Brain microvascular endothelial cell (primary cell): ENCODE measurements at regions not wholly inside any gene's neighbourhood (a gene's known extent, or its start where the extent isn't known, plus 50 kb on each side); places are given as distances from the start of the nearest gene placed in this dataset.

Source experiments
- DNase-seq: peaks from one replicate; pipeline ENCODE4 v3.0.0-alpha.2; 2020
- H3K27ac ChIP-seq: fragments of 250-450 bp; sonication (Bioruptor Pico); 2 replicates; pipeline ENCODE4 v1.5.1; 2020; ENCODE audit warnings: mild to moderate bottlenecking, moderate library complexity
- H3K27me3 ChIP-seq: fragments of 250-450 bp; sonication (Bioruptor Pico); replicated peaks from 2 replicates; pipeline ENCODE4 v1.5.1; 2020; ENCODE audit warnings: mild to moderate bottlenecking
- H3K36me3 ChIP-seq: fragments of 250-450 bp; sonication (Bioruptor Pico); replicated peaks from 2 replicates; pipeline ENCODE4 v1.5.1; 2020; ENCODE audit warnings: mild to moderate bottlenecking
- H3K4me3 ChIP-seq: 2 replicates; pipeline ENCODE4 v1.5.1; 2011; ENCODE audit warnings: low read depth, mild to moderate bottlenecking, control low read depth, low read length, moderate library complexity
- in situ Hi-C: cut with HindIII; loops from 2 replicates; pipeline ENCODE4 v1.10.0; 2017; ENCODE audit warnings: low sequenced_read_pairs, low pct_ligation_motif_present
- TF ChIP-seq, protein P1 (sequence below): IDR thresholded peaks from 2 replicates; pipeline ENCODE4 v1.5.1; 2011; ENCODE audit warnings: low read depth, mild to moderate bottlenecking, moderate library complexity, low read length, control low read depth, inconsistent platforms; ENCODE audit errors: missing control alignments

DNA sequence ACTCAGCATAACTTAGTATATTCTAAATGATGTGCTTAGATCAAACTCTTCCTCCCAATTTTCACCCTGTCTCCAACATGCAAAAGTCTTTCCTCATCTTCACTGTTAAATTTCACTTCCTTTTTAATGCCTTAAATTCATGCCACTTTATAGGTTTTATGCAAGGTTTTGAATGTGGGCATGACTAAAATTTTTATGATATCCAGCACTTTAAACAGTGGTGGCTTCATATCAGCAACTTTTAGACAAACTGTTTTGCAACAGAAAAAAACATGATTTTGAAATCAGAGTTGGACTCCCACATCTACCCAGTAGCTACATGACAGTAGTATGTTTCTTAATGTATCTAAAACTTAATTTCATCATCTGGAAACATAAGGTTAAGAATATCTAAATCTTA is 84.7 kb upstream of the ZP4 start:
- H3K27ac ChIP-seq = no peak overlapping the region
- H3K36me3 ChIP-seq = no peaks in the 10 kb centered on the region
- in situ Hi-C loops = no loop called here
- TF ChIP-seq, protein P1, sequence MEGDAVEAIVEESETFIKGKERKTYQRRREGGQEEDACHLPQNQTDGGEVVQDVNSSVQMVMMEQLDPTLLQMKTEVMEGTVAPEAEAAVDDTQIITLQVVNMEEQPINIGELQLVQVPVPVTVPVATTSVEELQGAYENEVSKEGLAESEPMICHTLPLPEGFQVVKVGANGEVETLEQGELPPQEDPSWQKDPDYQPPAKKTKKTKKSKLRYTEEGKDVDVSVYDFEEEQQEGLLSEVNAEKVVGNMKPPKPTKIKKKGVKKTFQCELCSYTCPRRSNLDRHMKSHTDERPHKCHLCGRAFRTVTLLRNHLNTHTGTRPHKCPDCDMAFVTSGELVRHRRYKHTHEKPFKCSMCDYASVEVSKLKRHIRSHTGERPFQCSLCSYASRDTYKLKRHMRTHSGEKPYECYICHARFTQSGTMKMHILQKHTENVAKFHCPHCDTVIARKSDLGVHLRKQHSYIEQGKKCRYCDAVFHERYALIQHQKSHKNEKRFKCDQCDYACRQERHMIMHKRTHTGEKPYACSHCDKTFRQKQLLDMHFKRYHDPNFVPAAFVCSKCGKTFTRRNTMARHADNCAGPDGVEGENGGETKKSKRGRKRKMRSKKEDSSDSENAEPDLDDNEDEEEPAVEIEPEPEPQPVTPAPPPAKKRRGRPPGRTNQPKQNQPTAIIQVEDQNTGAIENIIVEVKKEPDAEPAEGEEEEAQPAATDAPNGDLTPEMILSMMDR = no peak
- H3K4me3 ChIP-seq = no peak overlapping the region
- no peaks in the 10 kb centered on the region for H3K27me3 ChIP-seq
- no peak for DNase-seq

DNA sequence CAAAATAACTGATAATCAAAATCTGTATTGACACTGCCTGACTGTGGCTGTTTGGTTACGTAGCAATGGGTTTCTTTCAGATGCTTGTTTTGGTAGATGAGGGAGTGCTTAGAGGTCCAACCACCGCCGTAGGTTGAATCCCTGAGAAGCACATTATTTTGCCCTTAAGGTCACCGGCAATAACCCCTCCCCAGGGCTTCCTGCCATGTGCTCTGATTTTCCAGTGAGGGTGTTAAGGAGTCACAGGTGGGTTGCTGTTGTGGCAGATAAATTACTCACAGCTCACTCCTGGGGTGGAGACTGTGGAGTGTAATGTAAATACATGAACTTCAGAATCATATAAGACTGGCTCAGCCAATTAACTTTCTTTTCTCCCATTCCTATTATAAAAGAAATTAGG is 81.5 kb upstream of the ZP4 start:
- no peak overlapping the region for H3K27ac ChIP-seq
- in situ Hi-C loops = no loop called here
- H3K36me3 ChIP-seq = no peaks in the 10 kb centered on the region
- TF ChIP-seq, protein P1 = no peak
- no peak overlapping the region for H3K4me3 ChIP-seq
- H3K27me3 ChIP-seq = no peaks in the 10 kb centered on the region
- DNase-seq = no peak

DNA sequence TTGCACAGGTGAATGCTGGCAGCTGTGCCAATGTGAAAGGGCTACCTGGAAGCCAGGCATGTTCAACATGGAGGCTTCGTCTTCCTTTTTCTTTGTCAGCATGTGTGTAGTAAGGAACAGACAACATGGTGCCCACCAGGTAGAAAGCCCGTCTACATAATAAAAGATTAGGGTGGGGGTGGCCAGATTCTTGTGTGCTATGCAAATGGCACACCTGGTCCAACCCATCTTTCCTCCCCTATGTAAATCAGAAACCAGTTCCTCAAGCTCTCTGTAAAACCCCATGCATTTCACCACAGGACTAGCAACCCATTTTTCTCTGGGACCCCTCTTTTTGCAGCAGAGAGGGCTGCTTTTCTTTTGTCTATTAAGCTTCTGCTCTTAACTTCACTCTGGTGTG is 72.3 kb upstream of the ZP4 start:
- TF ChIP-seq, protein P1 = no peak
- no peaks in the 10 kb centered on the region for H3K36me3 ChIP-seq
- in situ Hi-C loops = no loop called here
- no peak for DNase-seq
- no peak overlapping the region for H3K4me3 ChIP-seq
- H3K27ac ChIP-seq = no peak overlapping the region
- H3K27me3 ChIP-seq = no peaks in the 10 kb centered on the region

DNA sequence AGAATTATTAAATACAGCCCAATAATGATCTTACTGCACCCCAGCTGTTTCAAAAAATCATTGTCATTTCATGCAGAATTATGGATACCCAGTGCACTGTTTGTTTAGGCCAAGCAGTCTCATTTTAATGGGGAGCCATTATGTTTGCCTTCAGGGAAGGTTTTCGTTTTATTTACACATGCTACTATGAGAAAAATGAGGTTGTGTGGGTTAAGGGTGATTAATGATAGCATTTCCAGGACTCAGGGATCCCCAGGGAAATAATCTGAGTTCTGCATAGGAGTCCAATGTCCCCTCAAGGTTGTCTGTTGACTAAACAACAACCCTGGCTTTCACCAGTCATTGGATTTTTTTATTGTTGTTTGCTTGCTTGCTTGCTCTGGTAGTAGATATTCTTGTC is 71.0 kb upstream of the ZP4 start:
- Histone ChIP-seq H3K27me3 (no peaks in the 10 kb centered on the region), H3K36me3 (no peaks in the 10 kb centered on the region), H3K4me3 (no peak overlapping the region), H3K27ac (no peak overlapping the region)
- in situ Hi-C loops = no loop called here
- TF ChIP-seq, protein P1 = no peak
- DNase-seq = no peak

DNA sequence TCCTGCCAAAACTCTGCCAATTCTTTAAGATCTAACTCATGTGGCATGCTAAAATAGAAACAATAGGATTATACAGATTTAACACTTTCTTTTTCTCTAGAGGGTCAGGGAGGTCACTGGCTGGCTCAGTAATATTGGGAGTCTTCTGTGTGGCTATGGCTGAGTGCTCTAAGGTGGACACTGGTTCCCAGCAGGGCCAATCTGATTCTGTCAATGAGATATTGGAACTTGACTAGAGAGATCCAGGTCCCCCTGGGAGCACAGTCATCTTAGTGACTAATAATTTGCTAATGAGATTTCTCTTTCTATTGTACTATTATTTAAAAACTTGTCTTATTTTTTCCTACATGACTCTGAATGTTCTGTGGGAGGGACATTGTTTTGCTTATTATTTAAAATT is 69.1 kb upstream of the ZP4 start:
- H3K27me3 ChIP-seq = no peaks in the 10 kb centered on the region
- TF ChIP-seq, protein P1 = no peak
- in situ Hi-C loops = no loop called here
- H3K4me3 ChIP-seq = no peak overlapping the region
- no peak overlapping the region for H3K27ac ChIP-seq
- no peaks in the 10 kb centered on the region for H3K36me3 ChIP-seq
- DNase-seq = no peak

DNA sequence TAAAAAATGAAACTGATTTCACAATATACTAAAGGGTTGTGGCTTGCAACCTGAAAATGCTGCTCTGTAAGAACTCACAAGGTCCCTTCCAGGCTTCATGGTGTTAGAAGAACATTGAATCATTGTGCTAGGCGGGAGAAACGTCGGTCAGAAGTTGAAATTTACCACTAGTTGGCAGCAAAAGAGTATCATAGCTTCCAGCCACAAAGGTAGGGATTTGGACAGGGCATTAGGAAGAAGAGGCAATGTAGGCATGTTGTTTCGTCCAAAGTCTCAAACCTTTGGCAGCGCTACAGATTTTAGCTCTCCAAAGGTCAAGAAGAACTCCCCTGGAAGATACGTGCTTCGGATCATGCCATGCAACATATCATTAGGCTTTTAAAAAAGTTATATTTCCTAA is 62.5 kb upstream of the ZP4 start:
- Histone ChIP-seq H3K27me3 (no peaks in the 10 kb centered on the region), H3K36me3 (no peaks in the 10 kb centered on the region), H3K4me3 (no peak overlapping the region), H3K27ac (no peak overlapping the region)
- DNase-seq = no peak
- in situ Hi-C loops = no loop called here
- TF ChIP-seq, protein P1 = peak; percentile 18
